HUES6 (cell line): ENCODE measurements at regions not wholly inside any gene's neighbourhood (a gene's known extent, or its start where the extent isn't known, plus 50 kb on each side); places are given as distances from the start of the nearest gene placed in this dataset.

Experiments used
- H3K27ac ChIP-seq: 2 replicates; pipeline ENCODE4 v1.7.0; 2013; ENCODE audit warnings: low read depth, mild to moderate bottlenecking, low read length, inconsistent platforms
- H3K27me3 ChIP-seq: 2 replicates; pipeline ENCODE4 v1.6.1; 2013; ENCODE audit warnings: low read length; ENCODE audit not compliant: control insufficient read depth, insufficient read depth
- H3K36me3 ChIP-seq: 2 replicates; pipeline ENCODE4 v1.6.1; 2013; ENCODE audit warnings: low read length; ENCODE audit not compliant: control insufficient read depth, insufficient read depth
- H3K4me1 ChIP-seq: 2 replicates; pipeline ENCODE4 v1.6.1; 2013; ENCODE audit warnings: low read length; ENCODE audit not compliant: control insufficient read depth, insufficient read depth
- H3K4me3 ChIP-seq: 2 replicates; pipeline ENCODE4 v1.5.1; 2013; ENCODE audit warnings: low read depth, low read length
- H3K9ac ChIP-seq: one replicate; pipeline ENCODE4 v1.6.1; 2013; ENCODE audit warnings: mild to moderate bottlenecking, low read length
- H3K9me3 ChIP-seq: 2 replicates; pipeline ENCODE4 v1.6.1; 2013; ENCODE audit warnings: low read depth, low read length; ENCODE audit not compliant: control insufficient read depth, insufficient read depth

DNA sequence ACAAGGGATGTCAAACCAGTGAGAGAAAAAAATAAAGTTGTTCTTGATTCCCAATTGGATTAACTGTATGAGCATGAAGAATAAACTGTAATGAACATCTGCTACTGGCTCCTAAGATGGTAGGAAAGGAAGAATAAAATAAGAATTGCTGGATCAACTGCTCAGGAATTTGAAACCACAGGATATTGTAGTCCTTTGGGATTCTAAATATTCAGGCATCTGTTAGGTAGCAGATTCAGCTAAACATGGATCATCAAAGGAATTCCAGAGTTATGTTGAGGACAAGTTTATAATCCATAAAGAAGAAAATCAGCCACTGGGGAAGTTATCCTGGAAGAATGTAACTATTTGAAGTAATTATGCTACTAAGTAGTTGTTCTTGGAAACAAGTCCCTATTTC, 65.8 kb downstream of the ISL1 start:
- no peaks in the 10 kb centered on the region for H3K9me3 ChIP-seq

DNA sequence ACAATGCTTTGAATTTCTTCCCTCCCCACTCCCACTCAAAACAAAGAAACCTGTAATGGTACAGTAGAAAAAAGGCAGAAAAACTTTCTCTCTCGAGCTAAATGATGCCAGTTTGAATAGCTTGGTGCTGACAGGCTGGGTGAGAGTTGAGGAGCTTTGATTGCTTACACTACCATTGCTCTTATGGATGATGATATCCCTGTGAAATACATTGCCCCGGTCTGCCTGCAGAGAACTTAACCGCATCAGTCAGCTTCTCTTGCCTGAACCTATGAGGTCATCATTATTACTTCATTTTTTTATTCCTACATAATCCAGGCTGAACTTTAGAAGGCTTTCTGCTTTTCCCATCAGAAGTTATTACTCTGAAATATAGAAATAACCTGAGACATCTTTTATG, 69.3 kb downstream of the ISL1 start:
- H3K36me3 ChIP-seq = no peaks in the 10 kb centered on the region
- H3K27ac ChIP-seq = no peak overlapping the region
- peaks cover 3% of the 10 kb centered on the region; the same call in 1 of the 2 replicates for H3K9me3 ChIP-seq
- H3K9ac ChIP-seq = no peak overlapping the region
- peaks cover 2% of the 10 kb centered on the region; the same call in 1 of the 2 replicates for H3K4me1 ChIP-seq
- no peaks in the 10 kb centered on the region for H3K27me3 ChIP-seq
- no peak overlapping the region for H3K4me3 ChIP-seq

More for the DNA sequence above, 65.8 kb downstream of the ISL1 start:
- Histone ChIP-seq H3K9ac (no peak overlapping the region), H3K4me1 (peaks cover 10% of the 10 kb centered on the region), H3K36me3 (no peaks in the 10 kb centered on the region), H3K4me3 (no peak overlapping the region), H3K27me3 (no peaks in the 10 kb centered on the region), H3K27ac (no peak overlapping the region)

- H3K4me3 ChIP-seq = no peak overlapping the region
- H3K9ac ChIP-seq = no peak overlapping the region
Observed at GRCh38 chr5:51465165-51465564, 81.9 kb downstream of the ISL1 start.

DNA sequence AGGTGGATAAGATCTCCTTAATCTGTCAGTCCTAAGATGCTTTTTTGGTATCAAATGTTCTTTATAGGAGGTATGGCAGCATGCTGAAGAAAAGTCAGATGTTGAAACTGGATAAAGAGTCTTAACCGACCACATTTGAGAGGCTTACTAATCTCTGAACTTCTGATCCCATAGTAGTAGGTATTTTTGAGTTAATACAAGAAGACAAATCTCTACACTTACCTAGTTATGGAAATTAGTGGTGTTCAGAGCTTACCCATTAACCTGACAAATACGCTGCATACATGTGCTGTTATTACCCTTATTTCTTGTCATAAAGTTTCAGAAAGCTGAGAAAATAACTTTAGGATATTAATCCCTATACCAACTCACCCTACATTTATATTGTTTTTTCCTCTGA, 83.0 kb downstream of the ISL1 start:
- no peaks in the 10 kb centered on the region for H3K9me3 ChIP-seq
- H3K4me1 ChIP-seq = no peaks in the 10 kb centered on the region; the same call in 1 of the 2 replicates
- no peaks in the 10 kb centered on the region for H3K27me3 ChIP-seq
- H3K4me3 ChIP-seq = no peak overlapping the region
- no peak overlapping the region for H3K27ac ChIP-seq
- H3K36me3 ChIP-seq = no peaks in the 10 kb centered on the region
- no peak overlapping the region for H3K9ac ChIP-seq

More at GRCh38 chr5:51465165-51465564, 81.9 kb downstream of the ISL1 start:
- no peak overlapping the region for H3K27ac ChIP-seq
- H3K27me3 ChIP-seq = no peaks in the 10 kb centered on the region
- H3K9me3 ChIP-seq = no peaks in the 10 kb centered on the region
- no peaks in the 10 kb centered on the region for H3K36me3 ChIP-seq
- H3K4me1 ChIP-seq = no peaks in the 10 kb centered on the region; the same call in 1 of the 2 replicates

GRCh38 chr5:51468196-51468595, 84.9 kb downstream of the ISL1 start:
- Histone ChIP-seq H3K4me1 (no peaks in the 10 kb centered on the region; the same call in 1 of the 2 replicates), H3K9ac (no peak overlapping the region), H3K27me3 (no peaks in the 10 kb centered on the region), H3K9me3 (no peaks in the 10 kb centered on the region), H3K4me3 (no peak overlapping the region), H3K36me3 (no peaks in the 10 kb centered on the region), H3K27ac (no peak overlapping the region)

DNA sequence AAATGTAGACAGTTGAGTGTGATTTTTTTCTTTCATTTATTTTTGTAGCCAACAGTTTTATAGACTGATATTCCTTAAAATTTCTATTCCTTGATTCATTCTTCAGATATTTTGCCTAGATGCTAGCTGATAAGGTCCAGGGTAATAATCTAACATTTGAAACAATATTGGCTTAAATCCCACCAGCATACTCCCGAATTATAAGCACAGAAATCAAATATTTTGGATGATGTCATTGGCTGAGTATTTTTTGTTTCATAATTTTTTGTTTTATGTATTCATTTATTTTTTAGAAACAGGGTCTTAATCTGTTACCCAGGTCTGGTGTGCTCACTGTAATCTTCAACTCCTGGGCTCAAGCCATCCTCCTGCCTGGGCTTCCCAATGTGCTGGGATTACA, 88.4 kb downstream of the ISL1 start:
- Histone ChIP-seq H3K9ac (no peak overlapping the region), H3K9me3 (no peaks in the 10 kb centered on the region), H3K36me3 (no peaks in the 10 kb centered on the region), H3K4me3 (no peak overlapping the region), H3K27me3 (no peaks in the 10 kb centered on the region), H3K4me1 (no peaks in the 10 kb centered on the region), H3K27ac (no peak overlapping the region)

DNA sequence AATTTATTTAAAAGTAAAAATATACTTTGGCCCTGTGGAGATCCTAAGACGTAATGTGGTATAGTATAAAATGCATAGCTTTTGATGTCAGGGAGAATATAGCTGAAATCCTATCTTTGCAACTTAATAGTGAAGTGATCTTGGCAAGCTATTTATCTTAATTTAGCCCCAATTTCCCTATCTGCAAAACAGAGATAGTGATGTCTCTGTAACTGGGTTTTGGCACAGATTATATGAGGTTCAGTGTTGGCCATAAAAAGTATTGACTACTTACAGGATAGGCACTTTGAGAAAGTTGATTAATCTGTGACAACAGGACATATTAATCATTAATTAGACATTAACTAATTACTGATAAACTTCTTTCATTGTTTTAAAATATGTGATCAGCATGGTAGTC, 89.2 kb downstream of the ISL1 start:
- H3K36me3 ChIP-seq = no peaks in the 10 kb centered on the region
- H3K9ac ChIP-seq = no peak overlapping the region
- H3K4me1 ChIP-seq = no peaks in the 10 kb centered on the region
- H3K9me3 ChIP-seq = no peaks in the 10 kb centered on the region
- no peaks in the 10 kb centered on the region for H3K27me3 ChIP-seq
- no peak overlapping the region for H3K27ac ChIP-seq
- H3K4me3 ChIP-seq = no peak overlapping the region

- no peak overlapping the region for H3K4me3 ChIP-seq
- no peak overlapping the region for H3K27ac ChIP-seq
- no peaks in the 10 kb centered on the region for H3K9me3 ChIP-seq
- no peaks in the 10 kb centered on the region for H3K27me3 ChIP-seq
- H3K4me1 ChIP-seq = no peaks in the 10 kb centered on the region
- no peak overlapping the region for H3K9ac ChIP-seq
- no peaks in the 10 kb centered on the region for H3K36me3 ChIP-seq
Observed at GRCh38 chr5:51475628-51476027, 92.4 kb downstream of the ISL1 start.

GRCh38 chr5:51476431-51476830, 93.2 kb downstream of the ISL1 start:
- no peaks in the 10 kb centered on the region for H3K36me3 ChIP-seq
- no peaks in the 10 kb centered on the region for H3K27me3 ChIP-seq
- H3K4me3 ChIP-seq = no peak overlapping the region
- H3K27ac ChIP-seq = no peak overlapping the region
- H3K9me3 ChIP-seq = no peaks in the 10 kb centered on the region
- H3K4me1 ChIP-seq = no peaks in the 10 kb centered on the region
- H3K9ac ChIP-seq = no peak overlapping the region

GRCh38 chr5:51479840-51480239, 96.6 kb downstream of the ISL1 start:
- no peaks in the 10 kb centered on the region for H3K9me3 ChIP-seq
- H3K27ac ChIP-seq = no peak overlapping the region
- no peaks in the 10 kb centered on the region for H3K27me3 ChIP-seq
- no peaks in the 10 kb centered on the region for H3K36me3 ChIP-seq
- no peak overlapping the region for H3K9ac ChIP-seq
- no peaks in the 10 kb centered on the region for H3K4me1 ChIP-seq
- no peak overlapping the region for H3K4me3 ChIP-seq

DNA sequence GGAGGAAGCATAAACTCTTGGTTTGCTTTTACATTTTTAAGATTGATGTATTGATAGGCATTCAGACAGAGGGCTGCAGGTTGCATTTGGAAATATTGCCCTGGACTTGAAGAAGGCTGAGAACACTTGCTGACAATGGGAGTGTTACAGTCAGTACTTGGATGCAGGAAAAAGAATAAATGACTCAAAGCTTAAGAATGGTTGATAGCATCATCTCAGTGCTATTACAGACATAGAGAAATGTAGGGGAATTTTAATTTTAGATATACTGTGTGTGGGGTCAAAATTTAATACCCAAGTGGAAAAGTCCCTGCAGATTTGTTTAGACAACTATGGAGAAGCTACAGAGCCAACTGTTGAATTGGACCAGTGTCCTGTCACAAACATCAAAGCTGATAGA, 101.1 kb downstream of the ISL1 start:
- no peaks in the 10 kb centered on the region for H3K27me3 ChIP-seq
- no peak overlapping the region for H3K27ac ChIP-seq
- no peaks in the 10 kb centered on the region for H3K4me1 ChIP-seq
- H3K36me3 ChIP-seq = no peaks in the 10 kb centered on the region
- H3K9me3 ChIP-seq = no peaks in the 10 kb centered on the region
- no peak overlapping the region for H3K4me3 ChIP-seq
- H3K9ac ChIP-seq = no peak overlapping the region

GRCh38 chr5:51486158-51486557, 102.9 kb downstream of the ISL1 start:
- no peaks in the 10 kb centered on the region for H3K4me1 ChIP-seq
- no peak overlapping the region for H3K4me3 ChIP-seq
- H3K27ac ChIP-seq = no peak overlapping the region
- H3K9me3 ChIP-seq = no peaks in the 10 kb centered on the region
- no peaks in the 10 kb centered on the region for H3K27me3 ChIP-seq
- no peaks in the 10 kb centered on the region for H3K36me3 ChIP-seq
- no peak overlapping the region for H3K9ac ChIP-seq
